ENCODE measurements at regions not wholly inside any gene's neighbourhood (a gene's known extent, or its start where the extent isn't known, plus 50 kb on each side); places are given as distances from the start of the nearest gene placed in this dataset.

DNA sequence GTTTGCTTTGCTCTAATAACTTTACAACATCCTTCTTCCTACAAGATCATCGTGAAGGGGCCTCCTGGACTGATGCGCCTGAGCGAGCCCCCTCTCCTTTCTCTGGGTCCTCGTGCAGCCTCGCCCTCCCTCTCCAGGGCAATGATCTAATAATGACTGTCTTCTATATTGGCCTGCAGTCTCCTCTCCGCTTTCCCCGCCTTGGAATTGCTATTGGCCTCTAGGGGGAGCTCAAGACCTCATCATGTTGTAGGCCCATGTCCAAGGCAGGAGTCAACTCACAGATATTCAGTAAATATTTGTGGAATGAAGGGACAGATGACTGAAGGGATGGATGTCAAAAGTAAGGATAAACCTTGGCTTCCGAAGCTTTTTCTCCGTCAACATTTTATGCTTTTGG lies 1180.3 kb downstream of the TYW1 start:
- H3K27me3 ChIP-seq = no peaks in the 10 kb centered on the region
- no peaks in the 10 kb centered on the region for H3K9me3 ChIP-seq
- H3K4me1 ChIP-seq = no peaks in the 10 kb centered on the region
- intact Hi-C loops (cut with DNase I) = no loop called here
- no peak overlapping the region for H3K4me3 ChIP-seq
- TF ChIP-seq CTCF (IDR thresholded peaks at IDR 0.05) = peak; percentile 21
- H3K9ac ChIP-seq (ENCODE audit: low read depth in 2 of 2, low read length in 2 of 2) = no peak overlapping the region
- H3K36me3 ChIP-seq = no peaks in the 10 kb centered on the region
- no peak overlapping the region for H3K27ac ChIP-seq
- peak; percentile 17 for DNase-seq

DNA sequence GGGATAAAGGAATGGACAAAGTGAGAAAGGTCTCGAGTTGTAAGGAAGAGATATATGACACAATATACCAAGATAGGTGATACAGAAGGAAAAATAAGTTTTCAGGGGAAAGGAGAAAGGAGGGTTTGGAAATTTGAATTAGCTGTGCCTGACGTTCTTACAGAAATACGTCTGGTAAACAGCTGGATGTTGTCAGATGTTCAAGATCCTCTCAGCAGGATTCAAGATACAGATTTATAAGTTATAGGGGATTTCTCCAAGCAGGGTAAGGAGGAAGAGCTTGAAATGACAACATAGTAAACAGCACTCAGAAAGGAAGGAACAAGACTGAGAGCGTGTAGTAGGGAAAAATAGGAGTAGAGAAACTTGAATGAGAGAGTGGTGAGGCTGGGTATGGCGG lies 1184.1 kb downstream of the TYW1 start:
- intact Hi-C loops (cut with DNase I) = no loop called here
- no peaks in the 10 kb centered on the region for H3K27me3 ChIP-seq
- DNase-seq = no peak
- no peak for TF ChIP-seq CTCF (IDR thresholded peaks at IDR 0.05)
- H3K4me3 ChIP-seq = no peak overlapping the region
- no peaks in the 10 kb centered on the region for H3K36me3 ChIP-seq
- no peaks in the 10 kb centered on the region for H3K9me3 ChIP-seq
- H3K9ac ChIP-seq (ENCODE audit: low read depth in 2 of 2, low read length in 2 of 2) = no peak overlapping the region
- H3K4me1 ChIP-seq = no peaks in the 10 kb centered on the region
- no peak overlapping the region for H3K27ac ChIP-seq

DNA sequence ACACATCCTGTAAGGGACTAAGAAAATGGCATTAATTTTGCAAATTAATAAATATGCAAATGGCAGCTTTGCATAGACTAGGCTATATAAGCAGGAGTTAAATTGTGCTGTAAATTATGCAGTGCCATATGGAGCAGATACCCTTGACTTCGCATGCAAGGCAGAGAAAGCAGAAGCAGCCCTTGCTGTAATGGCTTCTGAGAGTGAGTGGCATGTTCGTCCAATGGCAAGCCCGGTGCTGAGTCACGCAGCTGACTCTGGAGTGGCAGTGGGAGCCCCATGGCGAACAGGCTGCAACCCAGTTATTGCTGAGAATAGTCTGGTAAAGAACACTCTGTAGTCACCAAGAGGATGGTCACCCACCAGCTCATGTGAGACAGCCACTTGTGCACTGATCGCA lies 1186.5 kb downstream of the TYW1 start:
- Histone ChIP-seq H3K4me1 (no peaks in the 10 kb centered on the region), H3K27ac (no peak overlapping the region), H3K27me3 (no peaks in the 10 kb centered on the region), H3K9ac (ENCODE audit: low read depth in 2 of 2, low read length in 2 of 2) (no peak overlapping the region), H3K36me3 (no peaks in the 10 kb centered on the region), H3K4me3 (no peak overlapping the region), H3K9me3 (no peaks in the 10 kb centered on the region)
- no peak for DNase-seq
- intact Hi-C loops (cut with DNase I) = no loop called here
- TF ChIP-seq CTCF (IDR thresholded peaks at IDR 0.05) = no peak

- Histone ChIP-seq H3K9ac (ENCODE audit: low read depth in 2 of 2, low read length in 2 of 2) (no peak overlapping the region), H3K27me3 (no peaks in the 10 kb centered on the region), H3K4me3 (no peak overlapping the region), H3K27ac (no peak overlapping the region), H3K9me3 (no peaks in the 10 kb centered on the region), H3K36me3 (no peaks in the 10 kb centered on the region), H3K4me1 (no peaks in the 10 kb centered on the region)
- no peak for DNase-seq
- TF ChIP-seq CTCF (IDR thresholded peaks at IDR 0.05) = no peak
- intact Hi-C loops (cut with DNase I) = no loop called here
Observed at GRCh38 chr7:68185631-68186456, 1189.2 kb downstream of the TYW1 start.

- no peaks in the 10 kb centered on the region for H3K27me3 ChIP-seq
- H3K4me3 ChIP-seq = no peak overlapping the region
- no peaks in the 10 kb centered on the region for H3K9me3 ChIP-seq
- no peaks in the 10 kb centered on the region for H3K4me1 ChIP-seq
- no peaks in the 10 kb centered on the region for H3K36me3 ChIP-seq
- DNase-seq = no peak
- H3K9ac ChIP-seq (ENCODE audit: low read depth in 2 of 2, low read length in 2 of 2) = no peak overlapping the region
- intact Hi-C loops (cut with DNase I) = no loop called here
- no peak overlapping the region for H3K27ac ChIP-seq
- no peak for TF ChIP-seq CTCF (IDR thresholded peaks at IDR 0.05)
Observed at GRCh38 chr7:68187532-68187931, 1190.9 kb downstream of the TYW1 start.

Measured in colonic mucosa (tissue), 4 donors.